ENCODE measurements at regions not wholly inside any gene's neighbourhood (a gene's known extent, or its start where the extent isn't known, plus 50 kb on each side); places are given as distances from the start of the nearest gene placed in this dataset.

GRCh38 chr1:29380532-29380931 lies 144.2 kb downstream of the PTPRU start:
- no peak for DNase-seq

- no peak for DNase-seq
Measured at GRCh38 chr1:29379443-29380073, 143.2 kb downstream of the PTPRU start.
